GM23338 (cell line): ENCODE measurements at regions not wholly inside any gene's neighbourhood (a gene's known extent, or its start where the extent isn't known, plus 50 kb on each side); places are given as distances from the start of the nearest gene placed in this dataset.

Experiments
- ATAC-seq: fragments of 200-7000 bp; cut with Tn5 transposase; 3 replicates; pipeline ENCODE4 v1.9.1; 2020
- DNase-seq: peaks from one replicate; pipeline ENCODE4 v3.0.0-alpha.2; 2015; ENCODE audit warnings: low spot score
- H2AFZ ChIP-seq: fragments of 200-600 bp; sonication (generic); 2 replicates; pipeline ENCODE4 v1.8.0; 2016; ENCODE audit warnings: antibody characterized with exemption, mild to moderate bottlenecking, moderate library complexity
- H3F3A ChIP-seq: fragments of 200-600 bp; sonication (generic); replicated peaks from 2 replicates; pipeline ENCODE4 v1.8.0; 2017; ENCODE audit warnings: antibody characterized with exemption, mixed run types, low read depth
- H3K27ac ChIP-seq: fragments of 200-600 bp; sonication (generic); 2 replicates; pipeline ENCODE4 v1.6.1; 2016; ENCODE audit warnings: low read depth
- H3K27me3 ChIP-seq: fragments of 200-600 bp; sonication (generic); 2 replicates; pipeline ENCODE4 v1.8.0; 2016; ENCODE audit warnings: mild to moderate bottlenecking, mixed run types, moderate library complexity; ENCODE audit not compliant: insufficient read depth
- H3K36me3 ChIP-seq: fragments of 200-600 bp; sonication (generic); 2 replicates; pipeline ENCODE4 v1.8.0; 2016; ENCODE audit warnings: mild to moderate bottlenecking; ENCODE audit not compliant: insufficient read depth
- H3K4me1 ChIP-seq: fragments of 200-600 bp; sonication (generic); 2 replicates; pipeline ENCODE4 v1.8.0; 2016; ENCODE audit warnings: mild to moderate bottlenecking, moderate library complexity; ENCODE audit not compliant: insufficient read depth
- H3K4me2 ChIP-seq: fragments of 200-600 bp; sonication (generic); 2 replicates; pipeline ENCODE4 v1.7.1; 2017; ENCODE audit warnings: mixed run types
- H3K4me3 ChIP-seq: fragments of 200-600 bp; sonication (generic); 2 replicates; pipeline ENCODE4 v1.6.1; 2016; ENCODE audit warnings: mixed run types
- H3K79me2 ChIP-seq: fragments of 200-600 bp; sonication (generic); replicated peaks from 2 replicates; pipeline ENCODE4 v1.8.0; 2017; ENCODE audit warnings: mild to moderate bottlenecking; ENCODE audit not compliant: insufficient read depth
- H3K9me2 ChIP-seq: fragments of 200-600 bp; sonication (generic); 2 replicates; pipeline ENCODE4 v1.8.0; 2017; ENCODE audit not compliant: insufficient read depth
- H4K20me1 ChIP-seq: fragments of 200-600 bp; sonication (generic); replicated peaks from 2 replicates; pipeline ENCODE4 v1.8.0; 2017; ENCODE audit warnings: mild to moderate bottlenecking; ENCODE audit not compliant: insufficient read depth
- H3K27ac Mint-ChIP-seq: 2 replicates; pipeline ENCODE4 v1.8.0; 2020; ENCODE audit warnings: inconsistent platforms, mild to moderate bottlenecking, moderate library complexity, mixed read lengths
- H3K27me3 Mint-ChIP-seq: 3 replicates; pipeline ENCODE4 v1.8.0; 2022; ENCODE audit warnings: low read depth, mild to moderate bottlenecking, moderate library complexity, mixed read lengths, inconsistent platforms; ENCODE audit not compliant: insufficient read depth, poor library complexity
- H3K36me3 Mint-ChIP-seq: 3 replicates; pipeline ENCODE4 v1.8.0; 2021; ENCODE audit warnings: low read depth, mild to moderate bottlenecking, inconsistent platforms, moderate library complexity, mixed read lengths
- H3K4me1 Mint-ChIP-seq: 3 replicates; pipeline ENCODE4 v1.8.0; 2020; ENCODE audit warnings: mild to moderate bottlenecking, inconsistent platforms, mixed read lengths
- H3K4me3 Mint-ChIP-seq: 3 replicates; pipeline ENCODE4 v1.8.0; 2021; ENCODE audit warnings: moderate library complexity, mild to moderate bottlenecking, inconsistent platforms, mixed read lengths
- H3K9me3 Mint-ChIP-seq: 3 replicates; pipeline ENCODE4 v1.8.0; 2020; ENCODE audit warnings: moderate library complexity, mild to moderate bottlenecking, inconsistent platforms, mixed read lengths
- CREB1 ChIP-seq: fragments of 250-450 bp; sonication (Bioruptor Pico); IDR thresholded peaks from 2 replicates; pipeline ENCODE4 v1.5.0; 2020; ENCODE audit warnings: low read depth, mild to moderate bottlenecking, moderate library complexity
- EZH2 ChIP-seq: fragments of 200-600 bp; sonication (generic); IDR thresholded peaks from one replicate; pipeline ENCODE4 v1.8.0; 2017; ENCODE audit warnings: antibody characterized with exemption, mild to moderate bottlenecking, low read depth; ENCODE audit not compliant: unreplicated experiment
- JUNB ChIP-seq: IDR thresholded peaks from one replicate; pipeline ENCODE4 v1.6.1; 2016; ENCODE audit warnings: antibody characterized with exemption; ENCODE audit not compliant: unreplicated experiment
- NANOG ChIP-seq: IDR thresholded peaks from 2 replicates; pipeline ENCODE4 v1.6.1; 2016; ENCODE audit warnings: antibody characterized with exemption, borderline replicate concordance
- POLR2AphosphoS5 ChIP-seq: IDR thresholded peaks from 2 replicates; pipeline ENCODE4 v1.6.1; 2016; ENCODE audit warnings: antibody characterized with exemption, low read depth
- REST ChIP-seq: IDR thresholded peaks from one replicate; pipeline ENCODE4 v1.6.1; 2018; ENCODE audit warnings: antibody characterized with exemption; ENCODE audit not compliant: unreplicated experiment
- STAT1 ChIP-seq: IDR thresholded peaks from one replicate; pipeline ENCODE4 v1.6.1; 2016; ENCODE audit warnings: antibody characterized with exemption; ENCODE audit not compliant: unreplicated experiment
- ZNF114 ChIP-seq: fragments of 250-450 bp; sonication (Bioruptor Pico); IDR thresholded peaks from 2 replicates; pipeline ENCODE4 v1.5.0; 2020; ENCODE audit warnings: mild to moderate bottlenecking, moderate library complexity
- ZNF331 ChIP-seq: fragments of 250-450 bp; sonication (Bioruptor Pico); IDR thresholded peaks from 2 replicates; pipeline ENCODE4 v1.5.0; 2020; ENCODE audit warnings: low read depth, mild to moderate bottlenecking, moderate library complexity
- ZNF462 ChIP-seq: fragments of 250-450 bp; sonication (Bioruptor Pico); IDR thresholded peaks from 2 replicates; pipeline ENCODE4 v1.5.0; 2020; ENCODE audit warnings: mild to moderate bottlenecking, moderate library complexity
- TF ChIP-seq, protein P1 (sequence below), 2 experiments: fragments of 200-600 bp in 1 of 2; sonication (generic) in 1 of 2; conservative IDR thresholded peaks; 2 replicates each; pipeline versions ENCODE4 v1.5.1 to v1.6.1; 2016 to 2017; ENCODE audit warnings: antibody characterized with exemption in 2 of 2, low read depth in 2 of 2, mild to moderate bottlenecking in 2 of 2, moderate library complexity in 1 of 2
- TF ChIP-seq, protein P2 (sequence below): IDR thresholded peaks from 2 replicates; pipeline ENCODE4 v1.6.1; 2016; ENCODE audit warnings: antibody characterized with exemption

GRCh38 chr11:7196396-7197146, 55.1 kb upstream of the SYT9 start (continued):
- TF ChIP-seq ZNF462 (CRISPR knock-in tag) (no peak), JUNB (no peak), NANOG (no peak), CREB1 (CRISPR knock-in tag) (no peak), ZNF331 (CRISPR knock-in tag) (no peak), POLR2AphosphoS5 (no peak)
- TF ChIP-seq, protein P1, sequence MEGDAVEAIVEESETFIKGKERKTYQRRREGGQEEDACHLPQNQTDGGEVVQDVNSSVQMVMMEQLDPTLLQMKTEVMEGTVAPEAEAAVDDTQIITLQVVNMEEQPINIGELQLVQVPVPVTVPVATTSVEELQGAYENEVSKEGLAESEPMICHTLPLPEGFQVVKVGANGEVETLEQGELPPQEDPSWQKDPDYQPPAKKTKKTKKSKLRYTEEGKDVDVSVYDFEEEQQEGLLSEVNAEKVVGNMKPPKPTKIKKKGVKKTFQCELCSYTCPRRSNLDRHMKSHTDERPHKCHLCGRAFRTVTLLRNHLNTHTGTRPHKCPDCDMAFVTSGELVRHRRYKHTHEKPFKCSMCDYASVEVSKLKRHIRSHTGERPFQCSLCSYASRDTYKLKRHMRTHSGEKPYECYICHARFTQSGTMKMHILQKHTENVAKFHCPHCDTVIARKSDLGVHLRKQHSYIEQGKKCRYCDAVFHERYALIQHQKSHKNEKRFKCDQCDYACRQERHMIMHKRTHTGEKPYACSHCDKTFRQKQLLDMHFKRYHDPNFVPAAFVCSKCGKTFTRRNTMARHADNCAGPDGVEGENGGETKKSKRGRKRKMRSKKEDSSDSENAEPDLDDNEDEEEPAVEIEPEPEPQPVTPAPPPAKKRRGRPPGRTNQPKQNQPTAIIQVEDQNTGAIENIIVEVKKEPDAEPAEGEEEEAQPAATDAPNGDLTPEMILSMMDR (conservative IDR thresholded peaks at IDR 0.05; ENCODE audit: low read depth in 2 of 2): no peak

DNA sequence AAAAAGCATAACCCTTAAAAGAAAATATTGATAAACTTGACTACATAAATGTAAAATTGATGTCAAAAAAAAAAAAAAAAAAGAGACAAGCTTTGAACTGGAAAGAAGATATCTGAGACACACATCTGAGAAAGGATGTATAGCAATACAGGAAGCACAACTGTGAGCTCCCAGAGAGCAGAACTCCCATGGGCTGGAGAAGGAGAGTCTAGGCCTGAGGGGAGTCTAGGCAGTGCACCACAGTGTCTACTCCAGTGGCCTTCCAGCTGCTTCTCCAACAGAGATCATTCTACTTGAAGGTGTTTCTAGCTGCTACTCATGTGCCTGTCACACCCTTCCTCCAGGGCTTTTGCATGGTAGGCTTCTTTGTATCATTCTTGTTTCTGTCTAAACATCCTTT, 54.2 kb upstream of the SYT9 start:
- no peak overlapping the region for H3K4me2 ChIP-seq
- Mint-ChIP-seq H3K36me3 (no peaks in the 10 kb centered on the region), H3K27me3 (no peaks in the 10 kb centered on the region), H3K27ac (no peak overlapping the region), H3K4me3 (no peak overlapping the region), H3K4me1 (no peaks in the 10 kb centered on the region), H3K9me3 (no peaks in the 10 kb centered on the region)
- no peak overlapping the region for H2AFZ ChIP-seq
- no peaks in the 10 kb centered on the region for H3F3A ChIP-seq
- H3K79me2 ChIP-seq: no peaks in the 10 kb centered on the region
- H3K27ac ChIP-seq: no peak overlapping the region
- H3K4me3 ChIP-seq: no peak overlapping the region
- no peaks in the 10 kb centered on the region for H3K4me1 ChIP-seq
- no peaks in the 10 kb centered on the region for H4K20me1 ChIP-seq
- DNase-seq: no peak
- no peaks in the 10 kb centered on the region for H3K9me2 ChIP-seq
- no peaks in the 10 kb centered on the region for H3K27me3 ChIP-seq
- no peak for ATAC-seq
- no peaks in the 10 kb centered on the region for H3K36me3 ChIP-seq
- TF ChIP-seq EZH2 (no peak), CREB1 (CRISPR knock-in tag) (no peak), POLR2AphosphoS5 (no peak), REST (no peak), ZNF114 (no peak), STAT1 (no peak)
- TF ChIP-seq, protein P2, sequence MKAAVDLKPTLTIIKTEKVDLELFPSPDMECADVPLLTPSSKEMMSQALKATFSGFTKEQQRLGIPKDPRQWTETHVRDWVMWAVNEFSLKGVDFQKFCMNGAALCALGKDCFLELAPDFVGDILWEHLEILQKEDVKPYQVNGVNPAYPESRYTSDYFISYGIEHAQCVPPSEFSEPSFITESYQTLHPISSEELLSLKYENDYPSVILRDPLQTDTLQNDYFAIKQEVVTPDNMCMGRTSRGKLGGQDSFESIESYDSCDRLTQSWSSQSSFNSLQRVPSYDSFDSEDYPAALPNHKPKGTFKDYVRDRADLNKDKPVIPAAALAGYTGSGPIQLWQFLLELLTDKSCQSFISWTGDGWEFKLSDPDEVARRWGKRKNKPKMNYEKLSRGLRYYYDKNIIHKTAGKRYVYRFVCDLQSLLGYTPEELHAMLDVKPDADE: no peak
